ENCODE measurements at regions not wholly inside any gene's neighbourhood (a gene's known extent, or its start where the extent isn't known, plus 50 kb on each side); places are given as distances from the start of the nearest gene placed in this dataset.

GRCh38 chr10:3636356-3637181, 148.4 kb downstream of the KLF6 start:
- TF ChIP-seq NRF1 (IDR thresholded peaks at IDR 0.05; ENCODE audit: low read depth, low read length) (no peak), GABPA (IDR thresholded peaks at IDR 0.05; ENCODE audit: low read depth) (no peak), FOSL2 (IDR thresholded peaks at IDR 0.05; ENCODE audit: borderline replicate concordance, low read depth) (peak; percentile 85), POLR2AphosphoS5 (IDR thresholded peaks at IDR 0.05; ENCODE audit: low read depth, low read length) (peak; percentile 59; the same call in 1 of the 2 replicates), TCF12 (IDR thresholded peaks at IDR 0.05) (peak; percentile 98), MXI1 (IDR thresholded peaks at IDR 0.05; ENCODE audit: low read depth, low read length) (no peak), RXRA (IDR thresholded peaks at IDR 0.05; ENCODE audit: borderline replicate concordance, low read depth) (peak; percentile 71; the same call in 1 of the 2 replicates), MEF2A (IDR thresholded peaks at IDR 0.05; ENCODE audit: borderline replicate concordance, low read depth) (no peak; the same call in 1 of the 2 replicates), NFIC (IDR thresholded peaks at IDR 0.05; ENCODE audit: borderline replicate concordance) (peak; percentile 56), MAX (IDR thresholded peaks at IDR 0.05; ENCODE audit: low read depth) (peak; percentile 32; the same call in 1 of the 2 replicates), TEAD4 (IDR thresholded peaks at IDR 0.05; ENCODE audit: borderline replicate concordance, insufficient read depth) (peak; percentile 89), EZH2phosphoT487 (IDR thresholded peaks at IDR 0.05; ENCODE audit: borderline replicate concordance, low read depth) (no peak), FOXM1 (IDR thresholded peaks at IDR 0.05; ENCODE audit: low read depth) (peak; percentile 81; the same call in 1 of the 2 replicates), PBX3 (IDR thresholded peaks at IDR 0.05) (peak; percentile 96), EP300 (IDR thresholded peaks at IDR 0.05; ENCODE audit: borderline replicate concordance in 1 of 2, low read depth in 1 of 2, low read length in 1 of 2) (peak; percentile 19 to 92; a peak in 3 of 4 replicates), JUND (IDR thresholded peaks at IDR 0.05) (peak; percentile 88), TAF1 (IDR thresholded peaks at IDR 0.05; ENCODE audit: borderline replicate concordance, low read depth, low read length) (no peak), ZBTB33 (IDR thresholded peaks at IDR 0.05; ENCODE audit: borderline replicate concordance, low read depth) (0 out of 2 replicates have a peak, but pooled peaks have one; percentile 46)
- TF ChIP-seq, protein P1, sequence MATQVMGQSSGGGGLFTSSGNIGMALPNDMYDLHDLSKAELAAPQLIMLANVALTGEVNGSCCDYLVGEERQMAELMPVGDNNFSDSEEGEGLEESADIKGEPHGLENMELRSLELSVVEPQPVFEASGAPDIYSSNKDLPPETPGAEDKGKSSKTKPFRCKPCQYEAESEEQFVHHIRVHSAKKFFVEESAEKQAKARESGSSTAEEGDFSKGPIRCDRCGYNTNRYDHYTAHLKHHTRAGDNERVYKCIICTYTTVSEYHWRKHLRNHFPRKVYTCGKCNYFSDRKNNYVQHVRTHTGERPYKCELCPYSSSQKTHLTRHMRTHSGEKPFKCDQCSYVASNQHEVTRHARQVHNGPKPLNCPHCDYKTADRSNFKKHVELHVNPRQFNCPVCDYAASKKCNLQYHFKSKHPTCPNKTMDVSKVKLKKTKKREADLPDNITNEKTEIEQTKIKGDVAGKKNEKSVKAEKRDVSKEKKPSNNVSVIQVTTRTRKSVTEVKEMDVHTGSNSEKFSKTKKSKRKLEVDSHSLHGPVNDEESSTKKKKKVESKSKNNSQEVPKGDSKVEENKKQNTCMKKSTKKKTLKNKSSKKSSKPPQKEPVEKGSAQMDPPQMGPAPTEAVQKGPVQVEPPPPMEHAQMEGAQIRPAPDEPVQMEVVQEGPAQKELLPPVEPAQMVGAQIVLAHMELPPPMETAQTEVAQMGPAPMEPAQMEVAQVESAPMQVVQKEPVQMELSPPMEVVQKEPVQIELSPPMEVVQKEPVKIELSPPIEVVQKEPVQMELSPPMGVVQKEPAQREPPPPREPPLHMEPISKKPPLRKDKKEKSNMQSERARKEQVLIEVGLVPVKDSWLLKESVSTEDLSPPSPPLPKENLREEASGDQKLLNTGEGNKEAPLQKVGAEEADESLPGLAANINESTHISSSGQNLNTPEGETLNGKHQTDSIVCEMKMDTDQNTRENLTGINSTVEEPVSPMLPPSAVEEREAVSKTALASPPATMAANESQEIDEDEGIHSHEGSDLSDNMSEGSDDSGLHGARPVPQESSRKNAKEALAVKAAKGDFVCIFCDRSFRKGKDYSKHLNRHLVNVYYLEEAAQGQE (IDR thresholded peaks at IDR 0.05; ENCODE audit: low read depth, low read length), result no peak
- TF ChIP-seq, protein P2, sequence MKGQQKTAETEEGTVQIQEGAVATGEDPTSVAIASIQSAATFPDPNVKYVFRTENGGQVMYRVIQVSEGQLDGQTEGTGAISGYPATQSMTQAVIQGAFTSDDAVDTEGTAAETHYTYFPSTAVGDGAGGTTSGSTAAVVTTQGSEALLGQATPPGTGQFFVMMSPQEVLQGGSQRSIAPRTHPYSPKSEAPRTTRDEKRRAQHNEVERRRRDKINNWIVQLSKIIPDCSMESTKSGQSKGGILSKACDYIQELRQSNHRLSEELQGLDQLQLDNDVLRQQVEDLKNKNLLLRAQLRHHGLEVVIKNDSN (IDR thresholded peaks at IDR 0.05; ENCODE audit: borderline replicate concordance, low read depth), result peak; percentile 48; the same call in 1 of the 2 replicates
- H3K27me3 ChIP-seq (ENCODE audit: insufficient read depth), result no peaks in the 10 kb centered on the region
- no peaks in the 10 kb centered on the region for H3K9me2 ChIP-seq
- H3K36me3 ChIP-seq (replicated peaks in 1 of 2; ENCODE audit: control insufficient read depth in 1 of 2, insufficient read depth in 2 of 2, low read length in 1 of 2), result no peaks in the 10 kb centered on the region
- H3K9me3 ChIP-seq, result no peaks in the 10 kb centered on the region
- H2AFZ ChIP-seq (ENCODE audit: low read depth), result 0 out of 2 replicates have a peak overlapping the region, but pooled peaks have one; percentile 13
- CTCF ChIA-PET, result no interaction called here
- POLR2A ChIA-PET, result no interaction called here
- peak; percentile 42 for DNase-seq
- no peak overlapping the region for H3K9ac ChIP-seq
- H3K27ac ChIP-seq (ENCODE audit: low read depth in 2 of 2, low read length in 1 of 2), result peak overlapping the region; percentile 33 to 43; a peak in 3 of 4 replicates
- no peaks in the 10 kb centered on the region for H3K79me2 ChIP-seq (ENCODE audit: insufficient read depth)
- peaks cover 6 to 7% of the 10 kb centered on the region in 2 experiments; a peak in 3 of 4 replicates for H3K4me1 ChIP-seq (ENCODE audit: control insufficient read depth in 1 of 2, insufficient read depth in 2 of 2, low read depth in 1 of 2, low read length in 1 of 2)
- H3F3A ChIP-seq (replicated peaks; ENCODE audit: insufficient read depth), result peaks cover 11% of the 10 kb centered on the region
- WGBS (ENCODE audit: low lambda C conversion rate), result 56% methylated on average over 29 of the region's 29 CpGs
- H3K4me2 ChIP-seq, result peak overlapping the region; percentile 62
- no peak overlapping the region for H3K4me3 ChIP-seq (ENCODE audit: low read depth in 2 of 2, low read length in 1 of 2)
- H4K20me1 ChIP-seq (ENCODE audit: insufficient read depth), result no peaks in the 10 kb centered on the region

All from SK-N-SH (cell line).